Left renal cortex interstitium (tissue), 4 donors: ENCODE measurements at regions not wholly inside any gene's neighbourhood (a gene's known extent, or its start where the extent isn't known, plus 50 kb on each side); places are given as distances from the start of the nearest gene placed in this dataset.

Experiments
- DNase-seq, 4 donors: peaks; one replicate each; pipeline ENCODE4 v3.0.0-alpha.2; 2013; ENCODE audit warnings: low read depth in 4 of 4, low spot score in 2 of 4, missing footprints in 1 of 4

- no peak for DNase-seq
These were observed 60.2 kb downstream of the ADAMTS1 start for GRCh38 chr21:26784974-26785373.

- no peak for DNase-seq
These were observed 61.6 kb downstream of the ADAMTS1 start for GRCh38 chr21:26783466-26784195.

- DNase-seq: no peak
These were observed 62.5 kb downstream of the ADAMTS1 start for GRCh38 chr21:26782747-26783146.

- DNase-seq: no peak
These were observed 62.9 kb downstream of the ADAMTS1 start for GRCh38 chr21:26782331-26782730.

GRCh38 chr21:26781331-26781730, 63.9 kb downstream of the ADAMTS1 start:
- DNase-seq: no peak

GRCh38 chr21:26777166-26777565, 68.0 kb downstream of the ADAMTS1 start:
- DNase-seq: no peak

GRCh38 chr21:26776310-26777021, 68.7 kb downstream of the ADAMTS1 start:
- no peak for DNase-seq

- no peak for DNase-seq
These were observed 72.2 kb downstream of the ADAMTS1 start for GRCh38 chr21:26773058-26773457.

- peak in 2 of 4 donors; percentile 22 to 31 for DNase-seq
These were observed 75.5 kb downstream of the ADAMTS1 start for GRCh38 chr21:26769613-26770188.

- DNase-seq: no peak
These were observed 78.3 kb downstream of the ADAMTS1 start for GRCh38 chr21:26766826-26767325.

- DNase-seq: no peak
These were observed 83.9 kb downstream of the ADAMTS1 start for GRCh38 chr21:26761174-26761915.

GRCh38 chr21:26759731-26760130, 85.5 kb downstream of the ADAMTS1 start:
- DNase-seq: no peak

GRCh38 chr21:26758083-26758880, 86.9 kb downstream of the ADAMTS1 start:
- DNase-seq: no peak

GRCh38 chr21:26756491-26757159, 88.6 kb downstream of the ADAMTS1 start:
- no peak for DNase-seq

- DNase-seq: no peak
These were observed 90.4 kb downstream of the ADAMTS1 start for GRCh38 chr21:26754853-26755252.

- DNase-seq: no peak
These were observed 91.4 kb downstream of the ADAMTS1 start for GRCh38 chr21:26753822-26754221.

- DNase-seq: no peak
These were observed 92.4 kb downstream of the ADAMTS1 start for GRCh38 chr21:26752849-26753248.

GRCh38 chr21:26751305-26751704, 93.9 kb downstream of the ADAMTS1 start:
- no peak for DNase-seq

- DNase-seq: no peak
These were observed 97.1 kb downstream of the ADAMTS1 start for GRCh38 chr21:26748066-26748465.

GRCh38 chr21:26747216-26747615, 98.0 kb downstream of the ADAMTS1 start:
- no peak for DNase-seq
